Peyer's patch (tissue), 4 donors: ENCODE measurements at regions not wholly inside any gene's neighbourhood (a gene's known extent, or its start where the extent isn't known, plus 50 kb on each side); places are given as distances from the start of the nearest gene placed in this dataset.

Experiments
- POLR2A ChIP-seq, 2 donors: fragments of 450-650 bp; IDR thresholded peaks; one replicate each; pipeline ENCODE4 v1.5.1; 2017; ENCODE audit warnings: antibody characterized with exemption in 2 of 2, mild to moderate bottlenecking in 2 of 2, moderate library complexity in 2 of 2
- TF ChIP-seq, protein P1 (sequence below), 6 experiments: fragments of 450-650 bp in 4 of 6; fragments of 200-600 bp in 2 of 6; sonication (generic) in 1 of 6; IDR thresholded peaks; one replicate each; pipeline ENCODE4 v1.5.1; 2017 to 2019; ENCODE audit warnings: antibody characterized with exemption in 6 of 6, mild to moderate bottlenecking in 3 of 6, moderate library complexity in 1 of 6

DNA sequence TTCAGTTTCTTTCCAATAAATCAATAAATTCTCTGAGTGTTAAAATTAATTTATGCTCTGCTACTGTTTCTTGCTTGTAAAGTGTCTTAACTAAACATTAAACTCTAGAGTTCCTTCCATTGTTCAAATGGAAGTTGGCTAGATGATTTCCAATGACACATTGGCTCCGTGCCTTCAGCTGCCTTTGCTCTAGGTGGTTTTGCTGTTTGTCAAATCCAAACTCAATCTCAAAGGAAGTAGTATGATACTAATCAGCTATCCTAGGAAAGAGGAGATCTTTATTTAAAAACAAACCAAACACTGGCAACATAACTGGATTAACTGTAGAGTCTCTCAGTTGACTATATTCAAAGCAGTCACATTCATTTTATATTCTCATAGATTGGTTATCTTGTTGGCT lies 356.4 kb downstream of the FOXG1 start:
- TF ChIP-seq, protein P1, sequence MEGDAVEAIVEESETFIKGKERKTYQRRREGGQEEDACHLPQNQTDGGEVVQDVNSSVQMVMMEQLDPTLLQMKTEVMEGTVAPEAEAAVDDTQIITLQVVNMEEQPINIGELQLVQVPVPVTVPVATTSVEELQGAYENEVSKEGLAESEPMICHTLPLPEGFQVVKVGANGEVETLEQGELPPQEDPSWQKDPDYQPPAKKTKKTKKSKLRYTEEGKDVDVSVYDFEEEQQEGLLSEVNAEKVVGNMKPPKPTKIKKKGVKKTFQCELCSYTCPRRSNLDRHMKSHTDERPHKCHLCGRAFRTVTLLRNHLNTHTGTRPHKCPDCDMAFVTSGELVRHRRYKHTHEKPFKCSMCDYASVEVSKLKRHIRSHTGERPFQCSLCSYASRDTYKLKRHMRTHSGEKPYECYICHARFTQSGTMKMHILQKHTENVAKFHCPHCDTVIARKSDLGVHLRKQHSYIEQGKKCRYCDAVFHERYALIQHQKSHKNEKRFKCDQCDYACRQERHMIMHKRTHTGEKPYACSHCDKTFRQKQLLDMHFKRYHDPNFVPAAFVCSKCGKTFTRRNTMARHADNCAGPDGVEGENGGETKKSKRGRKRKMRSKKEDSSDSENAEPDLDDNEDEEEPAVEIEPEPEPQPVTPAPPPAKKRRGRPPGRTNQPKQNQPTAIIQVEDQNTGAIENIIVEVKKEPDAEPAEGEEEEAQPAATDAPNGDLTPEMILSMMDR (IDR thresholded peaks at IDR 0.05) = no peak
- no peak for TF ChIP-seq POLR2A (IDR thresholded peaks at IDR 0.05)
